ENCODE measurements at regions not wholly inside any gene's neighbourhood (a gene's known extent, or its start where the extent isn't known, plus 50 kb on each side); places are given as distances from the start of the nearest gene placed in this dataset.

GRCh38 chr10:29150010-29150409 is 138.9 kb upstream of the LYZL1 start:
- no peaks in the 10 kb centered on the region for H3K9me3 Mint-ChIP-seq (ENCODE audit: unreplicated experiment)

GRCh38 chr10:29151005-29151404 is 137.9 kb upstream of the LYZL1 start:
- no peaks in the 10 kb centered on the region for H3K9me3 Mint-ChIP-seq (ENCODE audit: unreplicated experiment)
- no peaks in the 10 kb centered on the region for H3K36me3 Mint-ChIP-seq (ENCODE audit: unreplicated experiment)
- H3K27ac Mint-ChIP-seq (ENCODE audit: unreplicated experiment), result no peak overlapping the region
- TF ChIP-seq, protein P1, sequence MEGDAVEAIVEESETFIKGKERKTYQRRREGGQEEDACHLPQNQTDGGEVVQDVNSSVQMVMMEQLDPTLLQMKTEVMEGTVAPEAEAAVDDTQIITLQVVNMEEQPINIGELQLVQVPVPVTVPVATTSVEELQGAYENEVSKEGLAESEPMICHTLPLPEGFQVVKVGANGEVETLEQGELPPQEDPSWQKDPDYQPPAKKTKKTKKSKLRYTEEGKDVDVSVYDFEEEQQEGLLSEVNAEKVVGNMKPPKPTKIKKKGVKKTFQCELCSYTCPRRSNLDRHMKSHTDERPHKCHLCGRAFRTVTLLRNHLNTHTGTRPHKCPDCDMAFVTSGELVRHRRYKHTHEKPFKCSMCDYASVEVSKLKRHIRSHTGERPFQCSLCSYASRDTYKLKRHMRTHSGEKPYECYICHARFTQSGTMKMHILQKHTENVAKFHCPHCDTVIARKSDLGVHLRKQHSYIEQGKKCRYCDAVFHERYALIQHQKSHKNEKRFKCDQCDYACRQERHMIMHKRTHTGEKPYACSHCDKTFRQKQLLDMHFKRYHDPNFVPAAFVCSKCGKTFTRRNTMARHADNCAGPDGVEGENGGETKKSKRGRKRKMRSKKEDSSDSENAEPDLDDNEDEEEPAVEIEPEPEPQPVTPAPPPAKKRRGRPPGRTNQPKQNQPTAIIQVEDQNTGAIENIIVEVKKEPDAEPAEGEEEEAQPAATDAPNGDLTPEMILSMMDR (IDR thresholded peaks at IDR 0.05; ENCODE audit: partially characterized antibody, unreplicated experiment), result no peak
- no peak for DNase-seq
- no peak overlapping the region for H3K4me3 Mint-ChIP-seq (ENCODE audit: unreplicated experiment)
- no peaks in the 10 kb centered on the region for H3K4me1 Mint-ChIP-seq (ENCODE audit: low read depth, unreplicated experiment)
- H3K27me3 Mint-ChIP-seq (ENCODE audit: unreplicated experiment), result no peaks in the 10 kb centered on the region

More at GRCh38 chr10:29150010-29150409, 138.9 kb upstream of the LYZL1 start:
- Mint-ChIP-seq H3K4me3 (ENCODE audit: unreplicated experiment) (no peak overlapping the region), H3K27ac (ENCODE audit: unreplicated experiment) (no peak overlapping the region), H3K4me1 (ENCODE audit: low read depth, unreplicated experiment) (no peaks in the 10 kb centered on the region), H3K27me3 (ENCODE audit: unreplicated experiment) (no peaks in the 10 kb centered on the region), H3K36me3 (ENCODE audit: unreplicated experiment) (no peaks in the 10 kb centered on the region)
- TF ChIP-seq, protein P1 (IDR thresholded peaks at IDR 0.05; ENCODE audit: partially characterized antibody, unreplicated experiment), result no peak
- no peak for DNase-seq

DNA sequence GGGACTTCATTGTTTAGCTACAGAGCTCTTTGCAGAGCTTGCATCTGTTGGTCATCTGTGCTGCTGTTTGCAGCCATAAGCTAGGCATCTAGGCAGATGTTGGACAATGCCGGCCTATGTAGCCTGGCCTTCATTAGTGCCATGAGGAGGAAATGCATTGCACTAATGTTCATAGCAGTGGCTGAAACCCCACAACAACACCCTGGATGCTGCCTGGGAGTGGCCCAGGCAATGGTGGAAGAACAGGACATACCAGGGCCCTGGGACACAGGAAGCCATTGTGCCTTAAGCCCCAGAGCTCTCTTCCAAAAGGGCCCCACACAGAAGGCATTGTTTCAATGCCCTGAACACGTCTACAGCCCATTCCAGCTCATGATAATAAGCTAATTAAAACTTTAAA is 131.5 kb upstream of the LYZL1 start:
- no peak overlapping the region for H3K27ac Mint-ChIP-seq (ENCODE audit: unreplicated experiment)
- H3K9me3 Mint-ChIP-seq (ENCODE audit: unreplicated experiment), result peaks cover 9% of the 10 kb centered on the region
- H3K27me3 Mint-ChIP-seq (ENCODE audit: unreplicated experiment), result no peaks in the 10 kb centered on the region
- DNase-seq, result no peak
- TF ChIP-seq, protein P1 (IDR thresholded peaks at IDR 0.05; ENCODE audit: partially characterized antibody, unreplicated experiment), result no peak
- H3K4me3 Mint-ChIP-seq (ENCODE audit: unreplicated experiment), result no peak overlapping the region
- no peaks in the 10 kb centered on the region for H3K4me1 Mint-ChIP-seq (ENCODE audit: low read depth, unreplicated experiment)
- no peaks in the 10 kb centered on the region for H3K36me3 Mint-ChIP-seq (ENCODE audit: unreplicated experiment)

DNA sequence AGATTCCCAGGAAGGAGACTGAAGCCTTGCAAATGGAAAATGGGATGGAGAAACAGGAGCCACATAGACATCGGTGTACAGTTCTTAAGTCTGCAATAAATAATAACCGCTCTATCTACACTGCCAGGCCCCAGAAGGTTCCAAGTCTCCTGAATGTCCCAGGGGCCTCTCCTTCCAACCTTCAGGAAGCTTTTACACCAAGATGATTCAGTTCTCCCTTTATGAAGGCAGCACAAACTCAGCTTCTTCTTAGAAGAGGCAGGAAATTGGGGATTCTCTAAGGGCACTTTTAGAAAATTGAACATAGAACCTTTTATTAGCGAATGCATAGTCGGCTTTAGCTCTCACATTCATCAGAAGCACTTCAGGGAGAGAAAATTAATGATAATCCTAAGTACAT is 130.8 kb upstream of the LYZL1 start:
- DNase-seq, result no peak
- H3K9me3 Mint-ChIP-seq (ENCODE audit: unreplicated experiment), result peaks cover 9% of the 10 kb centered on the region
- H3K27ac Mint-ChIP-seq (ENCODE audit: unreplicated experiment), result no peak overlapping the region
- H3K4me3 Mint-ChIP-seq (ENCODE audit: unreplicated experiment), result no peak overlapping the region
- H3K4me1 Mint-ChIP-seq (ENCODE audit: low read depth, unreplicated experiment), result no peaks in the 10 kb centered on the region
- TF ChIP-seq, protein P1 (IDR thresholded peaks at IDR 0.05; ENCODE audit: partially characterized antibody, unreplicated experiment), result no peak
- peaks cover 5% of the 10 kb centered on the region for H3K36me3 Mint-ChIP-seq (ENCODE audit: unreplicated experiment)
- H3K27me3 Mint-ChIP-seq (ENCODE audit: unreplicated experiment), result no peaks in the 10 kb centered on the region

DNA sequence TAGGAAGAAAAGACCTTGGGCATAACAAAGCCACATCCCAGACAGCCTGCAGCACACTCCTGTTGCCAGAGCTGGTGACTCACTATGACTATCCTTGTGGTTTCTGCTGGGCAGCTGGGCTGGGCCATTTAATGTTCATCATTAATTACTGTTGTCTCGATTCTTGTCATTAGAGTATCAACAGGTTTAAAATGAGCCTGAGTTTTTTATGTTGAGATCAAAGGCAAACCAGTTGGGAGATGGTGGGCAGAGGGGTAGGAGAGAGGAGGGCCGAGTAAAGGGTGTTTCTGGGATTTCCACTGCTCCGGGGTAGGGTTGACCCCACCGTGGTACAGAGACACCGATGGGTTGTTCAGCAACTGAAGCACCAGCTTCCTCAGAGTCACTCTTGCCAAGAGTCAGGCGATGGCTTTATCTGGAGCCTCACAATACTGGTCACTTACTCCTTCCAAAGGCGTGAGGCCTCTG is 128.7 kb upstream of the LYZL1 start:
- Mint-ChIP-seq H3K4me1 (ENCODE audit: low read depth, unreplicated experiment) (no peaks in the 10 kb centered on the region), H3K27me3 (ENCODE audit: unreplicated experiment) (no peaks in the 10 kb centered on the region), H3K9me3 (ENCODE audit: unreplicated experiment) (peaks cover 13% of the 10 kb centered on the region), H3K36me3 (ENCODE audit: unreplicated experiment) (peaks cover 9% of the 10 kb centered on the region), H3K4me3 (ENCODE audit: unreplicated experiment) (no peak overlapping the region), H3K27ac (ENCODE audit: unreplicated experiment) (no peak overlapping the region)
- DNase-seq, result no peak
- TF ChIP-seq, protein P1 (IDR thresholded peaks at IDR 0.05; ENCODE audit: partially characterized antibody, unreplicated experiment), result no peak
